Tongue (tissue), 1 donor: ENCODE measurements at regions not wholly inside any gene's neighbourhood (a gene's known extent, or its start where the extent isn't known, plus 50 kb on each side); places are given as distances from the start of the nearest gene placed in this dataset.
"Not testable (repeated sequence)": the region's sequence is repeated elsewhere in the genome, so short reads cannot be mapped to it uniquely, and the experiment has no call there.

Source experiments
- DNase-seq: peaks from one replicate; pipeline ENCODE4 v3.0.0-alpha.2; 2015

GRCh38 chr20:52049001-52049731 lies 142.4 kb downstream of the ZFP64 start:
- no peak for DNase-seq

DNA sequence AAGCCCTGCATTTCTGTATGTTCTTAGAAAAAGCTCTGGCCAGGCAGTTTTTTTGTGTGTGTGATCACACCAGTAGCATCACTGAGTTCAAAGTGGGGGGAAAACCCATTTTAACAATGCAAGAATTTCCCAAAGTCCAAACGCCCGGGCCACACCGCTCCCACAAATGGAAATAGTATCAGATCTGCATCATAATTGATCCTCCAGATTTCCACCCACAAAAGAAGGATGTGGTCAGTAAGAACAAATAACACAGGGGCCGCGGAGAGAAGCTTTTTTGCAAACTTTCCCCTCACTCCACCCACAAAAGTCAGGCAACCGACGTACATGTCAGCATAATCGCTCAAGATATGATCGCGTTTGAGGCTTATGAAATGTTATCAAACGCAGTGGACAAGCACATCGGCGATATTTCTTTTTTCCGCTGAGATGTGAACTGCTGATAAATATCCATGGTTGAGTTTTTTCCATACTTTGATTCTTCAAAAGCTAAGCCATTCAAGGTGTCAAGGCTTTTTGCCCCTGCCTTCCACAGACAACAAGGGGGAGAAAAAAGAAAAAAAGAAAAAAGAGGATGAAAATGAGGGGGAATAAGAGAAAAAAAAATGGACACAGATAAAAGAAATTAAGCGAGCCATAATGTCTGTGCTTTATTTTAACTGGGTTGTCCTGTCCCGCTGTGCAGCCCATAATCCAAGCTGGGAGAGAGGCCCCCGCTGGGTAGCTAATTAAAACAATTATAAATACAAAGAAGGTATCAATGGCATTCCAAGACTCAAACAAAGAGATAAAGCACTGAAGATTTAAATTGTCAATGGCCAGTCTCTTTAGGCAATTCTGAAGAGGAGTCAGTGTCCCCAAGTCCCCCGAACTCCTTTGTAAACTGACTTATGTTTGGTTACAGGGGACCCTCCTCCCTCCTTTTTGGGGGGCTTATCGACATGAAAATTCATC lies 143.5 kb downstream of the ZFP64 start:
- DNase-seq = no peak

GRCh38 chr20:52041966-52042365 lies 149.6 kb downstream of the ZFP64 start:
- DNase-seq = no peak

DNA sequence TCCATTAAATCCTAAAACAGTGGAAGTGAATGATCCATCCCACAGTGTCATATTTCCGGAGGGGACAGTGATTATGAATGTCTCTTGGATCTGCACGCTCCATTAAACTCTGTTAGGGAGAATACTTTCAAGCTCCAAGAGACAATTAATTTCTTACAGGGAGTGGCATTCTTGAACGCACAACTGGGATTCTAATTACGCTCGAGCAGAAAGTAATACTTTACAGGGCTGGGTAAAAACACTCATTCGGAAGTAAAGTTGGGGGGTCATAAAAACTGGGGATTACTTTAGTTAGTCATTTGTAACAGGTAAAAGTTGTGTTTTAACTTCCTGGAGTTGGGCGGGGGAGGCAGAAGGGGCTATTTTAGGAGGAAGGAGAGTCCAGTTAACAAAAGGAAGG lies 151.8 kb downstream of the ZFP64 start:
- no peak for DNase-seq

DNA sequence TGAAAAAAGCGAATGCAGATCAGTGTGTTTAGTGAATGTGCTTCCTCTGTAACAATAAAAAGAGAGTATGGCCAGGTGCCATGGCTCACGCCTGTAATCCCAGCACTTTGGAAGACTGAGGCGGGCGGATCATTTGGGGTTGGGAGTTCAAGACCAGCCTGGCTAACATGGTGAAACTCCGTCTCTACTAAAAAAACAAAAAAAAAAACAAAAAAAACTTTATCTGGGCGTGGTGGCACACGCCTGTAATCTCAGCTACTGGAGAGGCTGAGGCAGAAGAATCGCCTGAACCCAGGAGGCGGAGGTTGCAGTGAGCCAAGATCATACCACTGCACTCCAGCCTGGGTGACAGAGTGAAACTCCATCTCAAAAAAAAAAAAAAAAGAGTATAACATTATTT lies 152.9 kb downstream of the ZFP64 start:
- not testable (repeated sequence) for DNase-seq

DNA sequence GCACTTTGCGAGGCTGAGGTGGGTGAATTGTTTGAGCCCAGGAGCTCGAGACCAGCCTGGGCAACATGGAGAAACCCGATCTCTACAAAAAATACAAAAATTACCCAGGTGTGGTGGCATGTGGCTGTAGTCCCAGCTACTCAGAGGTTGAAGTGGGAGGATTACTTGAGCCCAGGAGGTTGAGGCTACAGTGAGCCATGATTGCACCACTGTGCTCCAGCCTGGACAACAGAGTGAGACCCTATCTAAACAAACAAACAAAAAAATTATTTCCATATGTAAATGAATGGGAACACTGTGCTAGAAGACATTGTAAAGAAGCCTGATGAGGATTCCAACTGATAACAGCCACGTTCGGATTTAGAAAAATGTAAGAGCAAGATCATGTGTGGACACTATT lies 154.2 kb downstream of the ZFP64 start:
- no peak for DNase-seq

DNA sequence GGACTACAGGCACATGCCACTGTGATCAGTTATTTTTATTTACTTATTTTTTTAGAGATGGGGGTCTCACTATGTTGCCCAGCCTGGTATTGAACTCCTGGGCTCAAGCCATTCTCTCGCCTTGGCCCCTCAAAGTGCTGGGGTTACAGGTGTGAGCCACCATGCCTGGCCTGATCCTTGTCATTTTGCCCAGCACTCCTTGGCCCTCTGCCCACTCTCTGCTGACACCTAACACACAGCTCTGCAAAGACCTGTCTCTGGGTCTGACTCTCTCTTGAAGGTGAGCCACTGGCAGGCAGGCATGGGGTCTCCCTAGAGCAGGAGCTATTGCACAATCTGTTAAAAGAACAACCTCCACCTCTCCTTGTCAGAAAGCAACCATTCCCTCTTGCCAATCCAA lies 155.6 kb downstream of the ZFP64 start:
- no peak for DNase-seq

GRCh38 chr20:52035498-52035897 lies 156.1 kb downstream of the ZFP64 start:
- no peak for DNase-seq

- no peak for DNase-seq
Observed at GRCh38 chr20:52034581-52034980, 157.0 kb downstream of the ZFP64 start.

- peak; percentile 18 for DNase-seq
Observed at GRCh38 chr20:52033313-52033712, 158.3 kb downstream of the ZFP64 start.

- not testable (repeated sequence) for DNase-seq
Observed at GRCh38 chr20:52032304-52032683, 159.3 kb downstream of the ZFP64 start.

- peak; percentile 16 for DNase-seq
Observed at GRCh38 chr20:52031563-52032303, 159.8 kb downstream of the ZFP64 start.

DNA sequence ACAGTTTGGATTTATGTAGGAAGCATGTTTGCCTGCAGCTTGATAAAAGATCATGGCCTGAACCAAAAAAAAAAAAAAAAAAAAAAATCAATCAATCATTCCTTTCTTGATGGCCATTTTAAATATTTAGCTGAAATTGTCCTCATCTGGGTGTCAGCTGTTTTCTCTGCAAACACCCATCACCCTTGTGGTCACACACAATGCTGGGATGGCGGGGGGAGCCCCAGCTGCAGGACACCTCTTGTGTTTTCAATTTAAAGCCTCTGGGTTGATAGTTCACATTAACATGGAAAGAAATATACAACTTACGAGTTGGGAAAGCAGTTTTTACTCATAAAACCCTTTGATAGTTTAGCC lies 160.4 kb downstream of the ZFP64 start:
- DNase-seq = no peak

- DNase-seq = not testable (repeated sequence)
Observed at GRCh38 chr20:52029129-52029528, 162.4 kb downstream of the ZFP64 start.

DNA sequence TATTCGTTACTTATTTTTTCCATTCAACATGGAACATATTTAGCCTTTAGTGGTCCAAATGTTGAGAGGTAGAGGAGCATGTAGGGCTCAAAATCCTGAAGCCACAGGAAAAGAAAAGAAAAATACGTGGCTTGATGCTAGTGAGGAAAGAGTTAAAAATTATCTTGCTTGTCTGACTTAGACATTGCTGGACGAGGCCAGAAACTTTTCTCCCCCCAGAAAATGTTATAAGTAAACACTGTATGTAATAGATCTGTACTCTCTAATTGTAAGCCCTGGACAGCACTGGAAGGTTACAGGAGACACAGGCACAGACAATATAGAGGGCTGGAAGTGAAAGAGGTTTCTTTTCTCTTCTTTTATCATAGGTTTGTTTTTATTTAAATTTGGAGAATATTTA lies 165.6 kb downstream of the ZFP64 start:
- no peak for DNase-seq

GRCh38 chr20:52019313-52019712 lies 172.3 kb downstream of the ZFP64 start:
- DNase-seq = no peak

DNA sequence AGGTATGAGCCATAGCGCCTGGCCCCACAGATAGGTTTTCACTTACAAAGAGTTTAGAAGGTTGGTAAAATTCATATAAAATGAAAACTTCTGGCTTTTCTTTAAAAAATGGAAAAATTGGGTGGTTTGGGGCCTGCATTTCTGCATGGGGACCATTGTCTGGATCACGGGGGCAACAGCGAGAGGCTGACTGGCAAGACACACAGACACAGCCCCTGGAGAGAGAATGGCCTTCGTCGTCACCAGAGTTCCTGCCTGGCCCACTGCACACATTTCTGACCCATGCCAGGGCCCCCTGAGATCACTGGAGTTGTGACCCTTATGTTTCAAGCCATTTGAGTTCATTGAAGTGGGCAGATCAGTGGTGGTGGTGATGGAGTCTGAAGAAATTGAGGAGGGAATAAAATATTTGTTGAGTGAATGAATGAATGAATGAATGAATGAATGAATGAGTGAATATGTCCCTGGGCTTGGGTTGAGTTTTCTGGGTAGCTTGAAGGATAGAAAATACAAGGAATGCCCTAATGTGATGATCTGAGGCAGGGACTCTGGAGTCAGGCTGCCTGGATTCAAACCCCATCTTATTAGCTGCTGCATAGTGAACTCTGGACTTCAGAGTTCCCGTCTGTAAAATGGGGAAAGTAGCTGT lies 173.8 kb downstream of the ZFP64 start:
- DNase-seq = no peak

DNA sequence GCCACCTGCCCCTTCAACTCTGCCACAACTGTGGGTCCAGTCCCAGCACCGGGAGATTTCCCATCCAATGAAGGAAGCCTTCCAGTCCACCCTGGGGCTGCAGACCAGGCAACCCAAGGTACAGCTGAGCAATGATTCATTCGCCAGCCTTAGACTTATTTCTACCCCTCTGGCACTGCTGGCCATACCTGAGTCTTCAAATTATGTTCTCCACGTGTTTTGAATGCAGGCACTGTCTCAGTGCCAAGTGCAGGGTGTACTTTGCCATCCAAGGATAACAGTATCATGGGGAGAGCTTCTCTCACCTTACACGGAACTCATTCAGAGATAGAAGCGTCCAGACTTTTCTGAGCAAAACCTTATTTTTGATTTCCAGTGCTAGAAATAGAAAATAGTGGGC lies 175.6 kb downstream of the ZFP64 start:
- no peak for DNase-seq

DNA sequence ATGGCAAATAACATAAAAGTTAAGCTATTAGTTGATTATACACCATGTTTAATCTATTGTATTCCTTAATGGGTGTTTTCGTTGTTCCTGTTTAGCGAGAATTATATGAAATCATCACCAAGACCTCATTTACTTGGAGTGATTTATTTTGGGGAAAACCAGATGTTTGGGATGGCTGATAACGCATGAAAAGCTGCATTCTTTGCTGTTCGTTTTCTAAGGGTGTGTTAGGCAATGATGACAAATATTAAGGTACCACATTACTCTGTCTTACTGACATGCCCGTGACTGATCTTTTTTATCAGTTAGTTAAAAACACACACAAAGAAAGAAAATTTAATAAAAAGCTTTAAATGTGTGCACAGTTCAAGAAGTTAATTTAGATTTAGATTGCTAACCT lies 176.4 kb downstream of the ZFP64 start:
- no peak for DNase-seq

DNA sequence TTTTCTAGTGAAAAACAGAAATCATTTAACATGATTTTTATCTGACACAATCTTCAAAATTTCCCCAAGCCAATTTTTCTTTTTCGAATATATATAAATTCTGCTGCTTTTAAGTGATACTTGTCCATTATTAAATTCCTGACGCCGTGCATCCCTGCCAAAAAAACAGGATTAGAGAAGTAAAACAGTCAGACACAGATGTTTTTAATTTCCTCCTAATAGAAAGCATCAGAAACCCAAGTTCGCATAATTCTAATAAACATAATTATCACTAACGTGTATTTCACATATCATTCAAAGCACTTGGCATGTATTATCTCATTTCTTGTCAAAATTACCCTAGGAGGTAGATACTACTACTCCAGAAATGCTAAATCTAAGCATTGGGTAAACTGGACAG lies 179.5 kb downstream of the ZFP64 start:
- no peak for DNase-seq

DNA sequence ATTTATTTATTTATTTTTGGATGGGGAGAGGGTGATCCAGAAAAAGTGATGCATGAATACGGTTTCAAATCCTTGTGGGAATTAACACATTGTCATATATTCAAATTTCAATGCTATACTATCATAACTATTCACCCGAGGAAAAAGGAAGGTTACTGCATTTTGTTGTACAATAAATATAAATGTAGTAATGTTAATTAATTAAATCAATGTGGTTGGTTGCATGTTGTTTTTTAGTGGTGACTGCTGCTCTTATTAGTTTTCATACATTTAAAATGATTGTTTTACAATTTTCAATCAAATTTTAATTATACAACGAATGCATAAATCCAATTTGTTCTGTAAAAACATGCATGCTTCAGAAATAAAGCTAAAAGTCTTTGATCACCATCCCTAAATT lies 180.5 kb downstream of the ZFP64 start:
- no peak for DNase-seq

- DNase-seq = no peak
Observed at GRCh38 chr20:52010541-52010940, 181.0 kb downstream of the ZFP64 start.
